K562 (cell line): ENCODE measurements at regions not wholly inside any gene's neighbourhood (a gene's known extent, or its start where the extent isn't known, plus 50 kb on each side); places are given as distances from the start of the nearest gene placed in this dataset.

Source experiments
- ATAC-seq: fragments of 200-7000 bp; cut with Tn5 transposase; 3 replicates; pipeline ENCODE4 v1.9.1; 2020; ENCODE audit warnings: moderate library complexity
- BruUV-seq: library from RNA; stranded (reverse); fragments of 400-500 nt; replicated peaks from 2 replicates; lab custom pipeline; 2021; lab: Mats Ljungman, UMichigan
- CTCF ChIA-PET: fragments of 300-600 bp; formaldehyde crosslinking; extraction: SDS; loops from one replicate; lab custom pipeline; 2021; ENCODE audit warnings: low intra/inter-chr PET ratio; lab: Yijun Ruan, JAX
- POLR2A ChIA-PET: fragments of 300-600, 350-650 bp; sonication (Branson Sonifier 250); formaldehyde crosslinking; extraction: SDS; loops from one replicate; lab custom pipeline; 2021; ENCODE audit warnings: antibody characterized with exemption, inconsistent platforms; lab: Yijun Ruan, JAX
- DNase-seq, 4 experiments: peaks; one replicate each; pipeline versions ENCODE4 v3.0.0 to v3.0.0-alpha.2; 2011 to 2018; ENCODE audit warnings: low spot score in 3 of 4, mixed read lengths in 3 of 4; ENCODE audit errors: extremely low read depth in 1 of 4
- FAIRE-seq: peaks from 2 replicates; lab custom pipeline; 2011; peaks lifted over from hg19 to GRCh38; lab: Jason Lieb, UNC
- H2AFZ ChIP-seq: 2 replicates; pipeline ENCODE4 v1.6.0; 2011; ENCODE audit warnings: low read depth, low read length, control low read depth, inconsistent platforms
- H3K27ac ChIP-seq: fragments of 200-600 bp; 3 replicates; pipeline ENCODE4 v1.8.0; 2011; ENCODE audit warnings: low read depth, mild to moderate bottlenecking, control low read depth, inconsistent platforms, low read length, moderate library complexity, mixed read lengths; ENCODE audit errors: extremely low read depth
- H3K27me3 ChIP-seq, 2 experiments: fragments of 300-600 bp in 1 of 2; 2 replicates in 1 of 2; 3 replicates in 1 of 2; pipeline versions ENCODE4 v1.6.0 to v1.8.0; 2011; ENCODE audit warnings: inconsistent platforms in 2 of 2, low read length in 2 of 2, mild to moderate bottlenecking in 1 of 2, mixed read lengths in 1 of 2, moderate library complexity in 1 of 2; ENCODE audit not compliant: control insufficient read depth in 2 of 2, insufficient read depth in 2 of 2
- H3K36me3 ChIP-seq: fragments of 300-600 bp; 3 replicates; pipeline ENCODE4 v1.8.0; 2011; ENCODE audit warnings: mild to moderate bottlenecking, low read length, inconsistent platforms; ENCODE audit not compliant: control insufficient read depth, insufficient read depth
- H3K4me1 ChIP-seq, 2 experiments: fragments of 200-600 bp in 1 of 2; replicated peaks in 1 of 2; 2 replicates in 1 of 2; 3 replicates in 1 of 2; pipeline versions ENCODE4 v1.5.1 to v1.8.0; 2011; ENCODE audit warnings: inconsistent platforms in 2 of 2, low read length in 2 of 2, mild to moderate bottlenecking in 1 of 2, mixed read lengths in 1 of 2, moderate library complexity in 1 of 2; ENCODE audit not compliant: control insufficient read depth in 2 of 2, insufficient read depth in 2 of 2
- H3K4me2 ChIP-seq: 2 replicates; pipeline ENCODE4 v1.6.1; 2011; ENCODE audit warnings: low read length, control low read depth, inconsistent platforms, mixed read lengths; ENCODE audit not compliant: insufficient read depth
- H3K4me3 ChIP-seq: fragments of 200-600 bp; sonication (generic), shearing (Covaris generic); 2 replicates; pipeline ENCODE4 v1.5.1; 2016; ENCODE audit warnings: control low read depth, inconsistent platforms
- H3K79me2 ChIP-seq: fragments of 200-600 bp; 3 replicates; pipeline ENCODE4 v1.8.0; 2011; ENCODE audit warnings: low read length, inconsistent platforms; ENCODE audit not compliant: control insufficient read depth, insufficient read depth
- H3K9ac ChIP-seq, 2 experiments: 2 replicates each; pipeline versions ENCODE4 v1.6.0 to v1.6.1; 2011; ENCODE audit warnings: low read depth in 2 of 2, low read length in 2 of 2, control low read depth in 1 of 2, inconsistent platforms in 1 of 2, mild to moderate bottlenecking in 1 of 2, mixed read lengths in 1 of 2; ENCODE audit not compliant: insufficient read depth in 1 of 2
- H3K9me1 ChIP-seq: one replicate; pipeline ENCODE4 v1.6.0; 2011; ENCODE audit warnings: inconsistent platforms, mild to moderate bottlenecking, low read length, moderate library complexity; ENCODE audit not compliant: control insufficient read depth, insufficient read depth
- H3K9me3 ChIP-seq: replicated peaks from 2 replicates; pipeline ENCODE4 v1.5.1; 2011; ENCODE audit warnings: low read depth, low read length, inconsistent platforms; ENCODE audit not compliant: control insufficient read depth, insufficient read depth
- H4K20me1 ChIP-seq: replicated peaks from 2 replicates; pipeline ENCODE4 v1.6.1; 2011; ENCODE audit warnings: low read length, inconsistent platforms, mixed read lengths; ENCODE audit not compliant: control insufficient read depth, insufficient read depth
- POLR2G ChIP-seq: fragments of 200-400 bp; formaldehyde crosslinking; IDR thresholded peaks from 2 replicates; pipeline ENCODE4 v1.6.1; 2017; ENCODE audit warnings: low read depth, mild to moderate bottlenecking, antibody characterized with exemption, low read length, moderate library complexity
- THRAP3 ChIP-seq: fragments of 450-650 bp; IDR thresholded peaks from 2 replicates; pipeline ENCODE4 v1.6.1; 2016; ENCODE audit warnings: mild to moderate bottlenecking, inconsistent platforms, borderline replicate concordance
- WGBS: fragments of 100-300 bp; shearing (Covaris generic); methylation state at CpG from one replicate; pipeline ENCODE4 v1.1.6; 2016; ENCODE audit warnings: low coverage, mixed read lengths; ENCODE audit not compliant: insufficient coverage; ENCODE audit errors: missing lambda C conversion rate; 5-methylcytosine and 5-hydroxymethylcytosine counted together
- in situ Hi-C: fragments of 300-500 bp; cut with MboI; formaldehyde crosslinking; loops from 4 replicates; pipeline ENCODE4 v1.15.0; 2018; ENCODE audit warnings: inconsistent platforms, mixed read lengths
- intact Hi-C: fragments of 100-400 bp; cut with micrococcal nuclease; formaldehyde crosslinking; loops from 2 replicates; pipeline ENCODE4 v1.14.2; 2022
- TF ChIP-seq, protein P1 (sequence below): fragments of 450-650 bp; IDR thresholded peaks from 2 replicates; pipeline ENCODE4 v1.6.1; 2017; ENCODE audit warnings: mild to moderate bottlenecking, moderate library complexity
- TF ChIP-seq, protein P2 (sequence below): sonication (generic); formaldehyde crosslinking; IDR thresholded peaks from 2 replicates; pipeline ENCODE4 v1.8.1; 2023; ENCODE audit warnings: mild to moderate bottlenecking, missing genetic modification reagents

DNA sequence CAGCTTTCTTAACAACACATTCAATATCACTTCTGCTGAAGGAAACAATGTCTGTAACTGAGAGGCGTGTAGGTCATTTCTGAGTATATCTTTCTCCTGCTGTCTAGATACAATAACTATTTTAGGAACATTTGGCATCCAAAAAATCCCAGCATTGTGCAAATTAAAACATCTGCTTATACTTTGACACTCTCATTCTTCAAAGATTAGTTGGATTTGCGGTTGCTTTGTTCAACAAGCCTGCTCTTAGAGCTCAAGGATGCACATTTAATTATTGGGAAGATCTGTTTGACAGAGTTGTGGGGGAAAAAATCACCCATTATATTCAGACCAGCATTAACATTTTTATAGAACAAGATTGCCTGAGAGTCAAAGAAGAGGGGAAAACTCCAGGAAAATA is 449.5 kb upstream of the HNRNPA3 start:
- H3K9ac ChIP-seq = no peak overlapping the region
- intact Hi-C loops = no loop called here
- 0% methylated on average over 2 of the region's 2 CpGs for WGBS
- H3K27ac ChIP-seq = no peak overlapping the region
- H3K4me1 ChIP-seq = no peaks in the 10 kb centered on the region
- H3K4me3 ChIP-seq = no peak overlapping the region
- FAIRE-seq (no peak), ATAC-seq (no peak), DNase-seq (no peak)
- H3K4me2 ChIP-seq = no peak overlapping the region
- H3K79me2 ChIP-seq = no peaks in the 10 kb centered on the region
- no peaks in the 10 kb centered on the region for H3K36me3 ChIP-seq
- H3K9me1 ChIP-seq = no peaks in the 10 kb centered on the region
- in situ Hi-C loops = no loop called here
- H3K27me3 ChIP-seq = peaks cover 8 to 13% of the 10 kb centered on the region in 2 experiments; a peak in 3 of 5 replicates
- H3K9me3 ChIP-seq = no peaks in the 10 kb centered on the region
- H4K20me1 ChIP-seq = no peaks in the 10 kb centered on the region
- no peak overlapping the region for H2AFZ ChIP-seq
- POLR2A ChIA-PET = no interaction called here
- CTCF ChIA-PET = no interaction called here
- TF ChIP-seq, protein P1, sequence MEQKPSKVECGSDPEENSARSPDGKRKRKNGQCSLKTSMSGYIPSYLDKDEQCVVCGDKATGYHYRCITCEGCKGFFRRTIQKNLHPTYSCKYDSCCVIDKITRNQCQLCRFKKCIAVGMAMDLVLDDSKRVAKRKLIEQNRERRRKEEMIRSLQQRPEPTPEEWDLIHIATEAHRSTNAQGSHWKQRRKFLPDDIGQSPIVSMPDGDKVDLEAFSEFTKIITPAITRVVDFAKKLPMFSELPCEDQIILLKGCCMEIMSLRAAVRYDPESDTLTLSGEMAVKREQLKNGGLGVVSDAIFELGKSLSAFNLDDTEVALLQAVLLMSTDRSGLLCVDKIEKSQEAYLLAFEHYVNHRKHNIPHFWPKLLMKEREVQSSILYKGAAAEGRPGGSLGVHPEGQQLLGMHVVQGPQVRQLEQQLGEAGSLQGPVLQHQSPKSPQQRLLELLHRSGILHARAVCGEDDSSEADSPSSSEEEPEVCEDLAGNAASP = no peak
- TF ChIP-seq THRAP3 (no peak), POLR2G (no peak)
- TF ChIP-seq, protein P2, sequence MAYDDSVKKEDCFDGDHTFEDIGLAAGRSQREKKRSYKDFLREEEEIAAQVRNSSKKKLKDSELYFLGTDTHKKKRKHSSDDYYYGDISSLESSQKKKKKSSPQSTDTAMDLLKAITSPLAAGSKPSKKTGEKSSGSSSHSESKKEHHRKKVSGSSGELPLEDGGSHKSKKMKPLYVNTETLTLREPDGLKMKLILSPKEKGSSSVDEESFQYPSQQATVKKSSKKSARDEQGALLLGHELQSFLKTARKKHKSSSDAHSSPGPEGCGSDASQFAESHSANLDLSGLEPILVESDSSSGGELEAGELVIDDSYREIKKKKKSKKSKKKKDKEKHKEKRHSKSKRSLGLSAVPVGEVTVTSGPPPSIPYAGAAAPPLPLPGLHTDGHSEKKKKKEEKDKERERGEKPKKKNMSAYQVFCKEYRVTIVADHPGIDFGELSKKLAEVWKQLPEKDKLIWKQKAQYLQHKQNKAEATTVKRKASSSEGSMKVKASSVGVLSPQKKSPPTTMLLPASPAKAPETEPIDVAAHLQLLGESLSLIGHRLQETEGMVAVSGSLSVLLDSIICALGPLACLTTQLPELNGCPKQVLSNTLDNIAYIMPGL (CRISPR knock-in tag) = no peak
- BruUV-seq = no TSS peak
